ENCODE measurements at regions not wholly inside any gene's neighbourhood (a gene's known extent, or its start where the extent isn't known, plus 50 kb on each side); places are given as distances from the start of the nearest gene placed in this dataset.

DNA sequence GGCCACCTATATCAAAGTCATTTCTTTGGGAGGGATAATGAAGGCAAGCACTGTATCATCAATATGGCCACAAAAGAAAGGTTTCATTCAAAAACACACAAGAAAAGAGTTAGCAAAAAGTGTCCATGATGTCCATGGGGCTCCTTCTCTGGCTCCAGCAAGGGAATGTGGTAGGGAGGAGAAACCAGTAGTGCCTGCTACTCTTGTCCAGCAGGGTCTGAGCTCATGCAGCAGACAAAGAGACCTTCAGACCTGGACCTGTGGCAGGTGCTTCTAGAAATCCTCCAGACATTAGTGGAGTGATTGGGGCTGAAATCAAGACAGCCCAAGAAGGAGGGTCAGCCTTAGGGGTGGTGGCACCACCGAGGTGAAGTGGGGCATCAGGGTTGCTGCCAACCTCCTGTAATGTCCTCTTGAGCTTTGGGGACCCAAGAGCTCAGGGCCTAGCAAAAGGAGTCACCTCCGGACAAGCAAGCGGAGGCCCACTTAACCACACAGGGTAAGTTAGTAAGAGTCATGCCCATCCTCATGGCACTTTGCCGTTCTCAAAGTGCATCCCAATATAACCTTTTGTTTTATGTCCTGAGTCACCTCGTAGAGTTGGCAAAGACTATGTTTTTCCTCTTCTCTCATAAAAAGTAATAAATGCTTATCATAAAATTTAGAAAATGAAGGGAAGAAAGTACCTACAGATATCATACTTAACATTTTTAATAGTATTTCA is 112.6 kb upstream of the YPEL5 start:
- no peak overlapping the region for H3K4me2 ChIP-seq (ENCODE audit: low read depth, low read length, poor library complexity, severe bottlenecking)
- no peaks in the 10 kb centered on the region for H3K9me3 ChIP-seq (ENCODE audit: insufficient read depth, low read length)
- no peak overlapping the region for H2AFZ ChIP-seq (ENCODE audit: low read depth, low read length, severe bottlenecking)
- H3F3A ChIP-seq (ENCODE audit: insufficient read depth) = no peaks in the 10 kb centered on the region
- no peaks in the 10 kb centered on the region for H3K79me2 ChIP-seq (ENCODE audit: insufficient read depth, low read length)
- no peak for TF ChIP-seq EZH2phosphoT487 (conservative IDR thresholded peaks at IDR 0.05; ENCODE audit: low read length)
- TF ChIP-seq, protein P1, sequence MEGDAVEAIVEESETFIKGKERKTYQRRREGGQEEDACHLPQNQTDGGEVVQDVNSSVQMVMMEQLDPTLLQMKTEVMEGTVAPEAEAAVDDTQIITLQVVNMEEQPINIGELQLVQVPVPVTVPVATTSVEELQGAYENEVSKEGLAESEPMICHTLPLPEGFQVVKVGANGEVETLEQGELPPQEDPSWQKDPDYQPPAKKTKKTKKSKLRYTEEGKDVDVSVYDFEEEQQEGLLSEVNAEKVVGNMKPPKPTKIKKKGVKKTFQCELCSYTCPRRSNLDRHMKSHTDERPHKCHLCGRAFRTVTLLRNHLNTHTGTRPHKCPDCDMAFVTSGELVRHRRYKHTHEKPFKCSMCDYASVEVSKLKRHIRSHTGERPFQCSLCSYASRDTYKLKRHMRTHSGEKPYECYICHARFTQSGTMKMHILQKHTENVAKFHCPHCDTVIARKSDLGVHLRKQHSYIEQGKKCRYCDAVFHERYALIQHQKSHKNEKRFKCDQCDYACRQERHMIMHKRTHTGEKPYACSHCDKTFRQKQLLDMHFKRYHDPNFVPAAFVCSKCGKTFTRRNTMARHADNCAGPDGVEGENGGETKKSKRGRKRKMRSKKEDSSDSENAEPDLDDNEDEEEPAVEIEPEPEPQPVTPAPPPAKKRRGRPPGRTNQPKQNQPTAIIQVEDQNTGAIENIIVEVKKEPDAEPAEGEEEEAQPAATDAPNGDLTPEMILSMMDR (IDR thresholded peaks at IDR 0.05; ENCODE audit: insufficient read depth, low read length, poor library complexity, severe bottlenecking) = no peak
- H3K4me3 ChIP-seq (ENCODE audit: insufficient read depth, low read length, poor library complexity, severe bottlenecking) = no peak overlapping the region
- H3K36me3 ChIP-seq (ENCODE audit: low read length) = no peaks in the 10 kb centered on the region
- no peak overlapping the region for H3K9ac ChIP-seq (ENCODE audit: low read length)
- H3K27ac ChIP-seq (ENCODE audit: low read depth, low read length) = no peak overlapping the region
- H3K27me3 ChIP-seq (ENCODE audit: low read length) = no peaks in the 10 kb centered on the region
- H4K20me1 ChIP-seq (ENCODE audit: low read depth, low read length) = no peaks in the 10 kb centered on the region
- H3K9me2 ChIP-seq (replicated peaks; ENCODE audit: insufficient read depth, low read length) = no peaks in the 10 kb centered on the region

DNA sequence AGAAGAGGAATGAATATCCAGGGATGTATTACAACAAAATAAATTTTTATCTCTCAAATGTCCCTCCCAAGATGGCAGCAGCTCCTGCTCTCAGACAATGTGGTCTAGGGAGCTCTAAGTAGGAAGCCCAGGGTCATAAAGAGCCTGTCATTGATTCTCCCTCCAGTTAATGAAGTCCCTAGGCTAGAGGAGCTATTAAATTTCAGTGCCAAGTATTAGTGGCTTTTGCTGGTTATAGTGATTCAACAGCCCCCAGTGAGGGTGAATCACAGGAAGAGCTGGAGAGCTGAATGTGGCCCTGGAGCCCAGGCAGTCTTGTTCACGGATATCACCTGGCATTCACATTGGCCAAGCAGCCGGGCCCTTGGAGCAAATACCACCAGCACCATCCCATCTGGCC is 109.8 kb upstream of the YPEL5 start:
- Histone ChIP-seq H3K79me2 (ENCODE audit: insufficient read depth, low read length) (no peaks in the 10 kb centered on the region), H3K4me3 (ENCODE audit: insufficient read depth, low read length, poor library complexity, severe bottlenecking) (no peak overlapping the region), H3K9ac (ENCODE audit: low read length) (no peak overlapping the region), H3K9me3 (ENCODE audit: insufficient read depth, low read length) (no peaks in the 10 kb centered on the region), H2AFZ (ENCODE audit: low read depth, low read length, severe bottlenecking) (no peak overlapping the region), H3F3A (ENCODE audit: insufficient read depth) (no peaks in the 10 kb centered on the region), H3K36me3 (ENCODE audit: low read length) (no peaks in the 10 kb centered on the region), H3K4me2 (ENCODE audit: low read depth, low read length, poor library complexity, severe bottlenecking) (no peak overlapping the region), H3K9me2 (replicated peaks; ENCODE audit: insufficient read depth, low read length) (no peaks in the 10 kb centered on the region), H3K27me3 (ENCODE audit: low read length) (no peaks in the 10 kb centered on the region), H3K27ac (ENCODE audit: low read depth, low read length) (no peak overlapping the region), H4K20me1 (ENCODE audit: low read depth, low read length) (no peaks in the 10 kb centered on the region)
- TF ChIP-seq, protein P1 (IDR thresholded peaks at IDR 0.05; ENCODE audit: insufficient read depth, low read length, poor library complexity, severe bottlenecking) = no peak
- TF ChIP-seq EZH2phosphoT487 (conservative IDR thresholded peaks at IDR 0.05; ENCODE audit: low read length) = no peak

DNA sequence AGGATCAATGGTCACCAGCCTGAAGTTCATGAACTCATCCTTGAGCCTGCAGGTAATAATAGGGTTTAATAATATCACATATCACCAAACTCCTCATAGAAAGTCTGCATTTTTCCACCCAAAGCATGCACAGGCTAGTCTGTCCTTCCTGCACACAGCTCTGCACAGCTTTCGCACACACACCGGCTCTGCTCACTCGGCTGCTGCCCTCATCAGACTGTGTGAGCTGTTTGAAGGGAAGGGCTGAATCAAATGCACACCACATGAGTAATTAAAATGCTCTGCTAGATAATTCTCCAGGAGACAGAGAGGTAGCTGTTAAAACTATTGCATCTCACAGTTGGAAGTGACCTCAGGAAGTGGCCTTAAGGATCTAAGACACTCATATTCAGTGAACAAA is 108.4 kb upstream of the YPEL5 start:
- no peak overlapping the region for H3K27ac ChIP-seq (ENCODE audit: low read depth, low read length)
- no peak overlapping the region for H3K4me2 ChIP-seq (ENCODE audit: low read depth, low read length, poor library complexity, severe bottlenecking)
- H3K36me3 ChIP-seq (ENCODE audit: low read length) = no peaks in the 10 kb centered on the region
- H3K9me3 ChIP-seq (ENCODE audit: insufficient read depth, low read length) = no peaks in the 10 kb centered on the region
- H3K79me2 ChIP-seq (ENCODE audit: insufficient read depth, low read length) = no peaks in the 10 kb centered on the region
- H3K9ac ChIP-seq (ENCODE audit: low read length) = no peak overlapping the region
- H3K9me2 ChIP-seq (replicated peaks; ENCODE audit: insufficient read depth, low read length) = no peaks in the 10 kb centered on the region
- H2AFZ ChIP-seq (ENCODE audit: low read depth, low read length, severe bottlenecking) = no peak overlapping the region
- H4K20me1 ChIP-seq (ENCODE audit: low read depth, low read length) = no peaks in the 10 kb centered on the region
- TF ChIP-seq EZH2phosphoT487 (conservative IDR thresholded peaks at IDR 0.05; ENCODE audit: low read length) = no peak
- TF ChIP-seq, protein P1 (IDR thresholded peaks at IDR 0.05; ENCODE audit: insufficient read depth, low read length, poor library complexity, severe bottlenecking) = no peak
- H3F3A ChIP-seq (ENCODE audit: insufficient read depth) = no peaks in the 10 kb centered on the region
- H3K27me3 ChIP-seq (ENCODE audit: low read length) = no peaks in the 10 kb centered on the region
- H3K4me3 ChIP-seq (ENCODE audit: insufficient read depth, low read length, poor library complexity, severe bottlenecking) = no peak overlapping the region

All from SU-DHL-6 (cell line).